Inferior parietal cortex (tissue), 1 donor: ENCODE measurements at regions not wholly inside any gene's neighbourhood (a gene's known extent, or its start where the extent isn't known, plus 50 kb on each side); places are given as distances from the start of the nearest gene placed in this dataset.

Source experiments
- DNase-seq: peaks from one replicate; pipeline ENCODE4 v3.0.0-alpha.2; 2016; ENCODE audit errors: extremely low spot score

GRCh38 chr12:108462686-108463085, 52.4 kb upstream of the FICD start:
- no peak for DNase-seq

GRCh38 chr12:108461058-108461660, 53.9 kb upstream of the FICD start:
- no peak for DNase-seq

GRCh38 chr12:108459149-108459548, 55.9 kb upstream of the FICD start:
- peak; percentile 26 for DNase-seq

GRCh38 chr12:108457734-108458361, 57.2 kb upstream of the FICD start:
- DNase-seq: no peak

- DNase-seq: peak; percentile 79
These were observed 57.9 kb upstream of the FICD start for GRCh38 chr12:108457006-108457733.

GRCh38 chr12:108455706-108456105, 59.4 kb upstream of the FICD start:
- DNase-seq: no peak

GRCh38 chr12:108454539-108455139, 60.4 kb upstream of the FICD start:
- DNase-seq: no peak

GRCh38 chr12:108449478-108449877, 65.6 kb upstream of the FICD start:
- no peak for DNase-seq

- DNase-seq: no peak
These were observed 66.8 kb upstream of the FICD start for GRCh38 chr12:108448246-108448645.

GRCh38 chr12:108447168-108447832, 67.8 kb upstream of the FICD start:
- DNase-seq: no peak

GRCh38 chr12:108446766-108447165, 68.3 kb upstream of the FICD start:
- peak; percentile 53 for DNase-seq

- no peak for DNase-seq
These were observed 72.2 kb upstream of the FICD start for GRCh38 chr12:108442910-108443309.

GRCh38 chr12:108442067-108442466, 73.0 kb upstream of the FICD start:
- DNase-seq: no peak

- no peak for DNase-seq
These were observed 73.5 kb upstream of the FICD start for GRCh38 chr12:108441549-108441948.

GRCh38 chr12:108440736-108441135, 74.3 kb upstream of the FICD start:
- DNase-seq: no peak

- DNase-seq: no peak
These were observed 76.4 kb upstream of the FICD start for GRCh38 chr12:108438667-108439066.

GRCh38 chr12:108432423-108433121, 82.5 kb upstream of the FICD start:
- DNase-seq: no peak

GRCh38 chr12:108430926-108431325, 84.2 kb upstream of the FICD start:
- DNase-seq: no peak

GRCh38 chr12:108430245-108430644, 84.8 kb upstream of the FICD start:
- DNase-seq: no peak

- no peak for DNase-seq
These were observed 86.2 kb upstream of the CMKLR1 start for GRCh38 chr12:108425238-108425795.

GRCh38 chr12:108424816-108425215, 85.7 kb upstream of the CMKLR1 start:
- DNase-seq: no peak
